K562 (cell line): ENCODE measurements at regions not wholly inside any gene's neighbourhood (a gene's known extent, or its start where the extent isn't known, plus 50 kb on each side); places are given as distances from the start of the nearest gene placed in this dataset.

Source experiments
- HNRNPLL ChIP-seq: fragments of 200-400 bp; formaldehyde crosslinking; IDR thresholded peaks from 2 replicates; pipeline ENCODE4 v1.6.1; 2017; ENCODE audit warnings: low read length, low read depth, mild to moderate bottlenecking; ENCODE audit not compliant: poor library complexity, severe bottlenecking
- MAZ ChIP-seq, 2 experiments: fragments of 450-650 bp in 1 of 2; sonication (generic) in 1 of 2; formaldehyde crosslinking; IDR thresholded peaks in 1 of 2; conservative IDR thresholded peaks in 1 of 2; 2 replicates each; pipeline versions ENCODE4 v1.4.0 to v1.5.0; 2020; ENCODE audit warnings: mild to moderate bottlenecking in 1 of 2, missing genetic modification reagents in 1 of 2
- NELFE ChIP-seq: IDR thresholded peaks from 2 replicates; pipeline ENCODE4 v1.6.1; 2011; ENCODE audit warnings: mild to moderate bottlenecking; ENCODE audit not compliant: insufficient read depth, insufficient read length
- POLR2AphosphoS5 ChIP-seq: IDR thresholded peaks from 2 replicates; pipeline ENCODE4 v1.6.1; 2011; ENCODE audit warnings: mild to moderate bottlenecking, low read depth, low read length, moderate library complexity; ENCODE audit not compliant: control insufficient read depth, insufficient read depth
- RAD21 ChIP-seq, 2 experiments: fragments of 250-450 bp in 1 of 2; fragments of 450-650 bp in 1 of 2; sonication (Bioruptor Pico) in 1 of 2; formaldehyde crosslinking in 1 of 2; IDR thresholded peaks in 1 of 2; conservative IDR thresholded peaks in 1 of 2; 2 replicates each; pipeline versions ENCODE4 v1.4.0 to v1.8.0; 2020 to 2022; ENCODE audit warnings: mild to moderate bottlenecking in 2 of 2, moderate library complexity in 1 of 2
- SMAD4 ChIP-seq: fragments of 250-450 bp; sonication (Bioruptor Pico); conservative IDR thresholded peaks from 2 replicates; pipeline ENCODE4 v1.8.0; 2021; ENCODE audit warnings: inconsistent platforms, mild to moderate bottlenecking, moderate library complexity
- SREBF2 ChIP-seq: sonication (generic); formaldehyde crosslinking; IDR thresholded peaks from 2 replicates; pipeline ENCODE4 v1.4.0; 2020; ENCODE audit warnings: mild to moderate bottlenecking, missing genetic modification reagents
- SRSF3 ChIP-seq: fragments of 200-400 bp; formaldehyde crosslinking; IDR thresholded peaks from 2 replicates; pipeline ENCODE4 v1.6.1; 2016; ENCODE audit warnings: mild to moderate bottlenecking, low read length, moderate library complexity; ENCODE audit not compliant: insufficient read depth

- TF ChIP-seq SMAD4 (CRISPR knock-in tag) = no peak
- TF ChIP-seq SREBF2 (CRISPR knock-in tag) = no peak
- TF ChIP-seq RAD21 (CRISPR knock-in tag; conservative IDR thresholded peaks at IDR 0.05 in 1 of 2, IDR thresholded peaks at IDR 0.05 in 1 of 2) = no peak
- no peak for TF ChIP-seq HNRNPLL
- no peak for TF ChIP-seq POLR2AphosphoS5
- TF ChIP-seq NELFE = no peak
- TF ChIP-seq SRSF3 = no peak
- no peak for TF ChIP-seq MAZ (CRISPR knock-in tag; conservative IDR thresholded peaks at IDR 0.05 in 1 of 2, IDR thresholded peaks at IDR 0.05 in 1 of 2)
Measured at GRCh38 chr9:84206801-84207370, 133.7 kb downstream of the SLC28A3 start.
